ENCODE measurements at regions not wholly inside any gene's neighbourhood (a gene's known extent, or its start where the extent isn't known, plus 50 kb on each side); places are given as distances from the start of the nearest gene placed in this dataset.
"Not testable (repeated sequence)": the region's sequence is repeated elsewhere in the genome, so short reads cannot be mapped to it uniquely, and the experiment has no call there.

DNA sequence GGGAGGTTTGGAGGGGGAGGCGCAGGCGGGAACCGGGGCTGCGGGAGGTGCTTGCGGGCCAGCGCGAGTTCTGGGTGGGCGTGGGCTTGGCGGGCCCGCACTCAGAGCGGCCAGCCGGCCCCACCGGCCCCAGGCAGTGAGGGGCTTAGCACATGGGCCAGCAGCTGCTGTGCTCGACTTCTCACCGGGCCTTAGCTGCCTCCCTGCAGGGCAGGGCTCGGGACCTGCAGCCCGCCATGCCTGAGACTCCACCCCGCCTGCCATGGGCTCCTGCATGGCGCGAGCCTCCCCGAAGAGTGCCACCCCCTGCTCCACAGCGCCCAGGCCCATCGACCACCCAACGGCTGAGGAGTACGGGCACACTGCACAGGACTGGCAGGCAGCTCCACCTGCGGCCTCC is 98.6 kb upstream of the IGF1R start:
- no peak overlapping the region for H3K27ac Mint-ChIP-seq
- H3K4me3 Mint-ChIP-seq, result no peak overlapping the region

GRCh38 chr15:98550363-98550762 is 98.0 kb upstream of the IGF1R start:
- DNase-seq (ENCODE audit: low spot score in 2 of 2); H3K4me3 Mint-ChIP-seq; ATAC-seq; H3K36me3 Mint-ChIP-seq; H3K27ac Mint-ChIP-seq; H3K9me3 Mint-ChIP-seq: not testable (repeated sequence)
- H3K4me1 Mint-ChIP-seq, result peaks cover 18% of the 10 kb centered on the region

More for the DNA sequence above, 98.6 kb upstream of the IGF1R start:
- ATAC-seq (no peak), DNase-seq (ENCODE audit: low spot score in 2 of 2) (no peak)
- H3K36me3 Mint-ChIP-seq, result no peaks in the 10 kb centered on the region
- no peaks in the 10 kb centered on the region for H3K9me3 Mint-ChIP-seq
- peaks cover 18% of the 10 kb centered on the region for H3K4me1 Mint-ChIP-seq

DNA sequence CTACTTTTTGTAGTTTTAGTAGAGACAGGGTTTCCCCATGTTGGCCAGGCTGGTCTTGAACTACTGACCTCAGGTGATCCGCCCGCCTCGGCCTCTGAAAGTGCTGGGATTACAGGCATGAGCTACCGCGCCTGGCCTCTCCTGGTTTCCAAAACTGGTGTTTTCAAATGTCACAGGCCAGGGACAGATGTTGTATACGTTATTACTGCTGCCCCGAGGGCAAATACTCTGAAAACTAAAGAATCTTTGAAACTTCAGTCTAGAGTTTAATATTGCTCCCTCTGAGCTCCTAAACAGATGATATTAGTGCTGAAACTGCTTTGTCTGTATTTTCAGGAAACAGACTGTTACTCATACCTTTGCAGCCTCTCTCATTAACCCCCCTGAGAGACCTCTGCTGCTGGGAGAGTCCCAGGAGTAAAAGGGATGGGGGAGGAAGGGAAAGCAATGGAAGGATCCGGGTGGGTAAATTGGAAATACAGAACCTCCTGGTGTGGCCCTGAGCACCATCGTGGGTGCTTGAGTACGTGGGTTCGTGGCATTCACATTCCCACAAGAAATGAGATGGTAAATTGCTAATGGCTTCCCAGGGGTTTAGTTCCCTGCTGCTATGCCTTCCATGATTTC is 96.3 kb upstream of the IGF1R start:
- Mint-ChIP-seq H3K9me3 (no peaks in the 10 kb centered on the region), H3K27ac (no peak overlapping the region), H3K4me1 (peaks cover 18% of the 10 kb centered on the region), H3K36me3 (no peaks in the 10 kb centered on the region), H3K4me3 (no peak overlapping the region)
- ATAC-seq, result no peak
- DNase-seq (ENCODE audit: low spot score in 2 of 2), result no peak

GRCh38 chr15:98554272-98555172 is 93.8 kb upstream of the IGF1R start:
- Mint-ChIP-seq H3K9me3 (no peaks in the 10 kb centered on the region), H3K4me1 (no peaks in the 10 kb centered on the region), H3K27ac (no peak overlapping the region), H3K4me3 (no peak overlapping the region), H3K36me3 (no peaks in the 10 kb centered on the region)
- DNase-seq (ENCODE audit: low spot score in 2 of 2), result no peak
- no peak for ATAC-seq

DNA sequence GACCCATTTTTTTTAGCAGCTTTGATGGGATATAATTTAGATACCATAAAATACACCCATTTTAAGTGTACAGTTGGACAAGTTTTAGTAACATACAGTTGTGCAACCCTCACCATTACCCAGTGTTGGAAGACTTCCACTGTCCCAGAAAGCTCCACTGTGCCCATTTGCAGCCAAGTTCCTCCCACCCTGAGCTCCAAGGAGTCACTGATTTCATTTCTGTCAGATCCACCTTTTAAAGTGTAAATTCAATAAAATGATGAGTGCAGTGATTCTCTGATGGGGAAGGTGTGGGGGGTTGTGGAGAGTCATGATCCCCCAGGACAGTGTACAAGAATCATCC is 93.2 kb upstream of the IGF1R start:
- Mint-ChIP-seq H3K27ac (no peak overlapping the region), H3K36me3 (no peaks in the 10 kb centered on the region), H3K9me3 (no peaks in the 10 kb centered on the region), H3K4me1 (no peaks in the 10 kb centered on the region), H3K4me3 (no peak overlapping the region)
- DNase-seq (ENCODE audit: low spot score in 2 of 2), result no peak
- no peak for ATAC-seq

GRCh38 chr15:98556321-98556720 is 92.0 kb upstream of the IGF1R start:
- Mint-ChIP-seq H3K4me1 (no peaks in the 10 kb centered on the region), H3K4me3 (no peak overlapping the region), H3K27ac (no peak overlapping the region), H3K36me3 (no peaks in the 10 kb centered on the region), H3K9me3 (no peaks in the 10 kb centered on the region)
- DNase-seq (ENCODE audit: low spot score in 2 of 2) (no peak), ATAC-seq (no peak)

GRCh38 chr15:98560338-98560737 is 88.0 kb upstream of the IGF1R start:
- H3K4me3 Mint-ChIP-seq, result no peak overlapping the region
- H3K27ac Mint-ChIP-seq, result no peak overlapping the region
- no peaks in the 10 kb centered on the region for H3K4me1 Mint-ChIP-seq
- no peaks in the 10 kb centered on the region for H3K36me3 Mint-ChIP-seq
- DNase-seq (ENCODE audit: low spot score in 2 of 2) (no peak), ATAC-seq (no peak)
- H3K9me3 Mint-ChIP-seq, result no peaks in the 10 kb centered on the region

GRCh38 chr15:98561169-98561941 is 87.0 kb upstream of the IGF1R start:
- Mint-ChIP-seq H3K9me3 (no peaks in the 10 kb centered on the region), H3K36me3 (no peaks in the 10 kb centered on the region), H3K4me3 (no peak overlapping the region), H3K27ac (no peak overlapping the region), H3K4me1 (no peaks in the 10 kb centered on the region)
- peak; percentile 8 for ATAC-seq
- DNase-seq (ENCODE audit: low spot score in 2 of 2), result no peak

GRCh38 chr15:98562331-98562937 is 85.9 kb upstream of the IGF1R start:
- Mint-ChIP-seq H3K4me3 (no peak overlapping the region), H3K36me3 (no peaks in the 10 kb centered on the region), H3K4me1 (no peaks in the 10 kb centered on the region), H3K9me3 (no peaks in the 10 kb centered on the region), H3K27ac (no peak overlapping the region)
- DNase-seq (ENCODE audit: low spot score in 2 of 2) (no peak), ATAC-seq (no peak)

GRCh38 chr15:98565566-98565965 is 82.8 kb upstream of the IGF1R start:
- Mint-ChIP-seq H3K27ac (no peak overlapping the region), H3K4me3 (no peak overlapping the region), H3K9me3 (no peaks in the 10 kb centered on the region), H3K4me1 (no peaks in the 10 kb centered on the region), H3K36me3 (no peaks in the 10 kb centered on the region)
- no peak for ATAC-seq
- no peak for DNase-seq (ENCODE audit: low spot score in 2 of 2)

GRCh38 chr15:98567951-98568350 is 80.4 kb upstream of the IGF1R start:
- H3K27ac Mint-ChIP-seq, result no peak overlapping the region

DNA sequence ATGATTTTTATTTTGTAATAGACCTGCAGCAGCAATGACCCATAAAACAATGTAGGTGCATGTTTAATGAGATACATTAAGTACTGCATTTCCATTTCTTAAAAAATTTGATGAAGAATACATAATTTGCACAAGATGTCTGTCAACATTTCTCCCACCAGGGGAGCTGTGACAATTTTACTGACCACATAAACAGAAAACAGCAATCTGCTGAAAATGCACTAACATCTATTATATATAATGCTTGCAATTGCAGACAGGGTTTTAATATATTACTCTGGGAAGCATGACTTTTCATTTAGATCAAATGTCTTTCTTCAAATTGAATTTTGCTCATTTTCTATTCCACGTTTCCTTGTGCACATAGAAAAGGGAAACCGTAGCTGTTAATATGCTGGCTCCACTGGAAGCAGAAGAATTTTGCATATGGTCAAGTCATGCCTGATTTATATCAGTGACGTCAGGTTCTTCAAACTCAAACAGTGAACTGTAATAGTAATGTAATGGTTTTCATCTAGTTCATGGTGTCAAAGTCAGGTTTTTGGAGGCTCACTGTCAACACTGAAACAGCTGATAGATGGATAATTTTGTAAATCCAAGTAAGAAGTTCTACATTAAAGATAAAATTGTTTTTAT is 79.8 kb upstream of the IGF1R start:
- ATAC-seq, result no peak
- Mint-ChIP-seq H3K4me3 (no peak overlapping the region), H3K4me1 (no peaks in the 10 kb centered on the region)

More at GRCh38 chr15:98567951-98568350, 80.4 kb upstream of the IGF1R start:
- ATAC-seq (no peak), DNase-seq (ENCODE audit: low spot score in 2 of 2) (no peak)
- H3K4me1 Mint-ChIP-seq, result no peaks in the 10 kb centered on the region
- H3K9me3 Mint-ChIP-seq, result no peaks in the 10 kb centered on the region
- H3K36me3 Mint-ChIP-seq, result no peaks in the 10 kb centered on the region
- no peak overlapping the region for H3K4me3 Mint-ChIP-seq

DNA sequence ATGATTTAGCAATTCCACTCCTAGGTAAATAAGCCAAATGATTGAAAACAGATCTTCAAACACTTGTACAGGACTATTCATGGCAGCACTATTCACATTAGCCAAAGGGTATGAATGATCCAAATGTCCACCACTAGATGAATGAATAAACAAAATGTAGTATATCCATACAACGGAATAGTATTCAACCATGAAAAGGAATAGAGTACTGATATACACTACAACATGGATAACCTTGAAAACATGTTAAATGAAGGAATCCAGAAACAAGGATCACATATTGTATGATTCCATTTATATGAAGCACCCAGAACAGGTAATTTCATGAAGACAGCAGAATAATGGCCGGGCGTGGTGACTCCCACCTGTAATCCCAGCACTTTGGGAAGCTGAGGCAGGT is 78.2 kb upstream of the IGF1R start:
- H3K4me1 Mint-ChIP-seq, result no peaks in the 10 kb centered on the region
- DNase-seq (ENCODE audit: low spot score in 2 of 2) (no peak), ATAC-seq (no peak)
- H3K9me3 Mint-ChIP-seq, result no peaks in the 10 kb centered on the region
- H3K27ac Mint-ChIP-seq, result no peak overlapping the region
- no peak overlapping the region for H3K4me3 Mint-ChIP-seq
- H3K36me3 Mint-ChIP-seq, result no peaks in the 10 kb centered on the region

More for the DNA sequence above, 79.8 kb upstream of the IGF1R start:
- Mint-ChIP-seq H3K27ac (no peak overlapping the region), H3K36me3 (no peaks in the 10 kb centered on the region), H3K9me3 (no peaks in the 10 kb centered on the region)
- DNase-seq (ENCODE audit: low spot score in 2 of 2), result no peak

- no peaks in the 10 kb centered on the region for H3K9me3 Mint-ChIP-seq
- no peaks in the 10 kb centered on the region for H3K36me3 Mint-ChIP-seq
- DNase-seq (ENCODE audit: low spot score in 2 of 2) (no peak), ATAC-seq (no peak)
- H3K4me3 Mint-ChIP-seq, result no peak overlapping the region
- no peaks in the 10 kb centered on the region for H3K4me1 Mint-ChIP-seq
- H3K27ac Mint-ChIP-seq, result no peak overlapping the region
Observed at GRCh38 chr15:98580572-98580971, 67.8 kb upstream of the IGF1R start.

GRCh38 chr15:98581715-98582114 is 66.6 kb upstream of the IGF1R start:
- ATAC-seq (no peak), DNase-seq (ENCODE audit: low spot score in 2 of 2) (no peak)
- Mint-ChIP-seq H3K4me1 (no peaks in the 10 kb centered on the region), H3K9me3 (no peaks in the 10 kb centered on the region), H3K27ac (no peak overlapping the region), H3K4me3 (no peak overlapping the region), H3K36me3 (no peaks in the 10 kb centered on the region)

Data from stimulated activated effector memory CD8-positive, alpha-beta T cell treated with anti-CD3 and anti-CD28 coated beads, Interleukin-12 subunit alpha, Interleukin-12 subunit beta, amount 100 ng/mL, for 72 hours (primary cell).